Loucy (cell line): ENCODE measurements at regions not wholly inside any gene's neighbourhood (a gene's known extent, or its start where the extent isn't known, plus 50 kb on each side); places are given as distances from the start of the nearest gene placed in this dataset.

Experiments
- H2AFZ ChIP-seq: fragments of 200-600 bp; sonication (generic); 2 replicates; pipeline ENCODE4 v1.6.0; 2016; ENCODE audit warnings: antibody characterized with exemption, mild to moderate bottlenecking, low read length, moderate library complexity
- H3F3A ChIP-seq: fragments of 200-600 bp; 2 replicates; pipeline ENCODE4 v1.6.0; 2016; ENCODE audit warnings: antibody characterized with exemption, low read depth, mild to moderate bottlenecking
- H3K27me3 ChIP-seq: fragments of 200-600 bp; sonication (generic); 2 replicates; pipeline ENCODE4 v1.6.1; 2014; ENCODE audit warnings: low read length, mild to moderate bottlenecking; ENCODE audit not compliant: insufficient read depth, poor library complexity, severe bottlenecking
- H3K36me3 ChIP-seq: fragments of 200-600 bp; sonication (generic); 2 replicates; pipeline ENCODE4 v1.6.1; 2016; ENCODE audit warnings: low read length; ENCODE audit not compliant: insufficient read depth
- H3K4me1 ChIP-seq: fragments of 200-600 bp; sonication (generic); 2 replicates; pipeline ENCODE4 v1.5.1; 2014; ENCODE audit warnings: low read length, mild to moderate bottlenecking; ENCODE audit not compliant: insufficient read depth, poor library complexity, severe bottlenecking
- H3K4me2 ChIP-seq: fragments of 200-600 bp; sonication (generic); 2 replicates; pipeline ENCODE4 v1.6.0; 2014; ENCODE audit warnings: antibody characterized with exemption, low read length, low read depth, mild to moderate bottlenecking; ENCODE audit not compliant: poor library complexity, severe bottlenecking
- H3K4me3 ChIP-seq: fragments of 200-600 bp; sonication (generic); 2 replicates; pipeline ENCODE4 v1.5.1; 2014; ENCODE audit warnings: low read length, mild to moderate bottlenecking, mixed read lengths; ENCODE audit not compliant: poor library complexity, severe bottlenecking
- H3K79me2 ChIP-seq: fragments of 200-600 bp; sonication (generic); 2 replicates; pipeline ENCODE4 v1.6.1; 2014; ENCODE audit warnings: low read length; ENCODE audit not compliant: insufficient read depth
- H3K9ac ChIP-seq: fragments of 200-600 bp; sonication (generic); 2 replicates; pipeline ENCODE4 v1.6.0; 2014; ENCODE audit warnings: mild to moderate bottlenecking, low read depth, low read length, moderate library complexity; ENCODE audit not compliant: poor library complexity, severe bottlenecking
- H3K9me2 ChIP-seq: fragments of 200-600 bp; sonication (generic); replicated peaks from 2 replicates; pipeline ENCODE4 v1.6.1; 2016; ENCODE audit warnings: low read depth, low read length, mixed read lengths
- H3K9me3 ChIP-seq: fragments of 200-600 bp; sonication (generic); 2 replicates; pipeline ENCODE4 v1.6.1; 2014; ENCODE audit warnings: mild to moderate bottlenecking, antibody characterized with exemption, low read length, low read depth; ENCODE audit not compliant: insufficient read depth
- H4K20me1 ChIP-seq: fragments of 200-600 bp; sonication (generic); 2 replicates; pipeline ENCODE4 v1.6.0; 2014; ENCODE audit warnings: antibody characterized with exemption, low read length, mild to moderate bottlenecking; ENCODE audit not compliant: insufficient read depth, poor library complexity, severe bottlenecking
- EZH2phosphoT487 ChIP-seq: fragments of 200-600 bp; IDR thresholded peaks from 2 replicates; pipeline ENCODE4 v1.6.1; 2018; ENCODE audit warnings: antibody characterized with exemption, mild to moderate bottlenecking, moderate library complexity, borderline replicate concordance
- TF ChIP-seq, protein P1 (sequence below): fragments of 200-600 bp; sonication (generic); conservative IDR thresholded peaks from 2 replicates; pipeline ENCODE4 v1.5.1; 2014; ENCODE audit warnings: mild to moderate bottlenecking, antibody characterized with exemption, low read length

DNA sequence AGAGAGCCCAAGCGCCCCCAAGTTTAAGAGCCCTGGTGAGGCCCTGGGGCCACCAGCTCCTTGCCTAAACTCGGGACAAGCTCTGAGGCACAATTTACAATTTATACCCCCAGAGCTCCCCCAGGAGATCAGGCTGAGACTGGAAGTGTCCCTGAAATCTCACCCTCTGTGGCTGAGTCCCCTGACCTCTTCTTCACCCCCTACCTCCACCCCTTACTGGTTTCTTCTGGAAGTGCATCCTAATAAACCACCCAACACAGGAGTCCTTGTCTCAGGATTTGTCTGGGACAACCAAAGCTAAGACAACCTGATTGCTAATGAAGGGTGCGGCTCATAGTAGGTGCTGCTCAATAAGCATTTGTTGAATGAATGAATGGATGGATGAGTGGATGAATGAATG, 206.4 kb downstream of the BCL11B start:
- Histone ChIP-seq H3K9ac (no peak overlapping the region), H3K36me3 (no peaks in the 10 kb centered on the region), H3K9me3 (no peaks in the 10 kb centered on the region), H3K4me2 (no peak overlapping the region), H3K9me2 (no peaks in the 10 kb centered on the region), H4K20me1 (no peaks in the 10 kb centered on the region), H3F3A (no peaks in the 10 kb centered on the region), H3K79me2 (no peaks in the 10 kb centered on the region), H3K27me3 (no peaks in the 10 kb centered on the region), H2AFZ (no peak overlapping the region), H3K4me3 (no peak overlapping the region), H3K4me1 (no peaks in the 10 kb centered on the region)
- TF ChIP-seq, protein P1, sequence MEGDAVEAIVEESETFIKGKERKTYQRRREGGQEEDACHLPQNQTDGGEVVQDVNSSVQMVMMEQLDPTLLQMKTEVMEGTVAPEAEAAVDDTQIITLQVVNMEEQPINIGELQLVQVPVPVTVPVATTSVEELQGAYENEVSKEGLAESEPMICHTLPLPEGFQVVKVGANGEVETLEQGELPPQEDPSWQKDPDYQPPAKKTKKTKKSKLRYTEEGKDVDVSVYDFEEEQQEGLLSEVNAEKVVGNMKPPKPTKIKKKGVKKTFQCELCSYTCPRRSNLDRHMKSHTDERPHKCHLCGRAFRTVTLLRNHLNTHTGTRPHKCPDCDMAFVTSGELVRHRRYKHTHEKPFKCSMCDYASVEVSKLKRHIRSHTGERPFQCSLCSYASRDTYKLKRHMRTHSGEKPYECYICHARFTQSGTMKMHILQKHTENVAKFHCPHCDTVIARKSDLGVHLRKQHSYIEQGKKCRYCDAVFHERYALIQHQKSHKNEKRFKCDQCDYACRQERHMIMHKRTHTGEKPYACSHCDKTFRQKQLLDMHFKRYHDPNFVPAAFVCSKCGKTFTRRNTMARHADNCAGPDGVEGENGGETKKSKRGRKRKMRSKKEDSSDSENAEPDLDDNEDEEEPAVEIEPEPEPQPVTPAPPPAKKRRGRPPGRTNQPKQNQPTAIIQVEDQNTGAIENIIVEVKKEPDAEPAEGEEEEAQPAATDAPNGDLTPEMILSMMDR = no peak
- TF ChIP-seq EZH2phosphoT487 = no peak

DNA sequence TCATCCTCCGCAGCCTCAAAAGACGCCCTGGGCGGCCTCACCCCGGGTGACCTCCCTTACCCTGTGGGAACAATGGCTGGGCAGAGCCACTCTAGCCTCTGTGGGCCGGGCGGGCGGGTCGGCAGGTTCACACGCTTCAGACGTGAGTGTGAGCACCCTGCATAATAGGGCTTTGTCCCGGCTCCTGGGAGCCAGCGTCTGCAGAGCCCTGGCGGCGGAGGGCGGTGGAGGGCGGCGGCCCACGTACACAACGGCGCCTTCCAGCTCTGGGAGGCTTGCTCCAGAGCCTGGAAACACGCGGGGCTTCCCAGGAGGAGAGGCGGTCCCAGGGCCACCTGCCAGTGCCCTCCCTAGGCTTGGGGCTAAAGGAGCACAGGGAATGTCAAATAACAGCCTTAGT, 205.6 kb downstream of the BCL11B start:
- Histone ChIP-seq H3K79me2 (no peaks in the 10 kb centered on the region), H3K27me3 (no peaks in the 10 kb centered on the region), H4K20me1 (no peaks in the 10 kb centered on the region), H3F3A (no peaks in the 10 kb centered on the region), H3K9ac (no peak overlapping the region), H3K36me3 (no peaks in the 10 kb centered on the region), H2AFZ (no peak overlapping the region), H3K9me2 (no peaks in the 10 kb centered on the region), H3K4me2 (no peak overlapping the region), H3K4me3 (no peak overlapping the region), H3K4me1 (no peaks in the 10 kb centered on the region), H3K9me3 (no peaks in the 10 kb centered on the region)
- TF ChIP-seq, protein P1 = no peak
- no peak for TF ChIP-seq EZH2phosphoT487

DNA sequence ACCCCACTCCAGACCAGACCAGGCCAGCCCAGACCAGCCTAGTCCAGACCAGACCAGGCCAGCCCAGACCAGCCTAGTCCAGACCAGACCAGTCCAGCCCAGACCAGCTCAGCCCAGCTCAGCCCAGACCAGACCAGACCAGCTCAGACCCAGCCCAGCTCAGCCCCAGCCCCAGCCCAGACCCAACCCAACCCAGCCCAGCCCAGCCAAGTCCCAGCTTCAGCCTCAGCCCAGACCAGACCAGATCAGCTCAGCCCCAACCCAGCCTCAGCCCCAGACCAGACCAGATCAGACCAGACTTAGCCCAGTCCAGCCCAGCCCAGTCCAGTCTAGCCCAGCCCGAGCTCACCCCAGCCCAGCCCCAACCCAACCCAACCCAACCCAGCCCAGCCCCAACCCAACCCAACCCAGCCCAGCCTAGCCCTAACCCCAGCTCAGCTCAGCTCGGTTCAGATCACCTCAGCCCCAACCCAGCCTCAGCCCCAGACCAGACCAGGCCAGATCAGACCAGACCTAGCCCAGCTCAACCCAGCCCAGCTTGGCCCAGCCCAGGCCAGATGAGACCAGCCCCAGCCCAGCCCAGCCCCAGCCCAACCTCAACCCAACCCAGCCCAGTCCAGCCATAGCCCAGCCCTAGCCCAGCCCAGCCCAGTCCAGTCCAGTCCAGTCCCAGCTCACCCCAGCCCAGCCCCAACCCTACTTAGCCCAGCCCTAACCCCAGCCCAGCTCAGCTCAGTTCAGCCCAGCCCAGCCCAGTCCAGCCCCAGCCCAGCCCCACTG, 204.7 kb downstream of the BCL11B start:
- H3K9me3 ChIP-seq = peaks cover 2% of the 10 kb centered on the region; the same call in 1 of the 2 replicates
- H3K36me3 ChIP-seq = no peaks in the 10 kb centered on the region
- no peaks in the 10 kb centered on the region for H3F3A ChIP-seq
- no peaks in the 10 kb centered on the region for H3K27me3 ChIP-seq
- no peak overlapping the region for H2AFZ ChIP-seq
- H3K4me3 ChIP-seq = no peak overlapping the region
- no peaks in the 10 kb centered on the region for H3K79me2 ChIP-seq
- TF ChIP-seq, protein P1 = no peak
- no peak for TF ChIP-seq EZH2phosphoT487
- no peak overlapping the region for H3K4me2 ChIP-seq
- H3K9me2 ChIP-seq = no peaks in the 10 kb centered on the region
- no peaks in the 10 kb centered on the region for H3K4me1 ChIP-seq
- H3K9ac ChIP-seq = no peak overlapping the region
- H4K20me1 ChIP-seq = no peaks in the 10 kb centered on the region
